Astrocyte (in vitro differentiated cells and primary cell): ENCODE measurements at regions not wholly inside any gene's neighbourhood (a gene's known extent, or its start where the extent isn't known, plus 50 kb on each side); places are given as distances from the start of the nearest gene placed in this dataset.
"Not testable (repeated sequence)": the region's sequence is repeated elsewhere in the genome, so short reads cannot be mapped to it uniquely, and the experiment has no call there.

Experiments
- DNase-seq: peaks from one replicate; pipeline ENCODE4 v3.0.0-alpha.2; 2010; ENCODE audit warnings: low read depth
- FAIRE-seq: peaks from 2 replicates; lab custom pipeline; 2011; peaks lifted over from hg19 to GRCh38; lab: Jason Lieb, UNC
- H2AFZ ChIP-seq: 2 replicates; pipeline ENCODE4 v1.6.0; 2012; ENCODE audit warnings: low read depth, low read length, inconsistent platforms
- H3K27ac ChIP-seq: 2 replicates; pipeline ENCODE4 v1.5.1; 2011; ENCODE audit warnings: low read depth, low read length, inconsistent platforms
- H3K27me3 ChIP-seq: 2 replicates; pipeline ENCODE4 v1.6.0; 2011; ENCODE audit warnings: low read length, inconsistent platforms; ENCODE audit not compliant: insufficient read depth
- H3K36me3 ChIP-seq: 2 replicates; pipeline ENCODE4 v1.5.1; 2011; ENCODE audit warnings: low read length, inconsistent platforms; ENCODE audit not compliant: insufficient read depth
- H3K4me1 ChIP-seq: 2 replicates; pipeline ENCODE4 v1.5.1; 2011; ENCODE audit warnings: low read length, inconsistent platforms; ENCODE audit not compliant: insufficient read depth
- H3K4me2 ChIP-seq: 2 replicates; pipeline ENCODE4 v1.6.0; 2012; ENCODE audit warnings: low read length, inconsistent platforms
- H3K4me3 ChIP-seq: 2 replicates; pipeline ENCODE4 v1.5.1; 2011; ENCODE audit warnings: low read depth, mild to moderate bottlenecking, low read length, inconsistent platforms; ENCODE audit not compliant: insufficient read depth
- H3K79me2 ChIP-seq: 2 replicates; pipeline ENCODE4 v1.6.0; 2012; ENCODE audit warnings: mild to moderate bottlenecking, low read length, inconsistent platforms; ENCODE audit not compliant: insufficient read depth
- H3K9ac ChIP-seq: 2 replicates; pipeline ENCODE4 v1.6.0; 2012; ENCODE audit warnings: mild to moderate bottlenecking, low read length, inconsistent platforms
- H3K9me3 ChIP-seq: 2 replicates; pipeline ENCODE4 v1.5.1; 2012; ENCODE audit warnings: low read depth, mild to moderate bottlenecking, low read length, inconsistent platforms; ENCODE audit not compliant: insufficient read depth
- H4K20me1 ChIP-seq: 2 replicates; pipeline ENCODE4 v1.6.0; 2012; ENCODE audit warnings: low read length, inconsistent platforms; ENCODE audit not compliant: insufficient read depth
- H3K27ac Mint-ChIP-seq: one replicate; pipeline ENCODE4 v1.8.0; 2021; ENCODE audit warnings: mild to moderate bottlenecking, mixed read lengths; ENCODE audit not compliant: unreplicated experiment
- H3K27me3 Mint-ChIP-seq: one replicate; pipeline ENCODE4 v1.8.0; 2021; ENCODE audit warnings: low read depth, mixed read lengths; ENCODE audit not compliant: unreplicated experiment
- H3K36me3 Mint-ChIP-seq: one replicate; pipeline ENCODE4 v1.8.0; 2021; ENCODE audit warnings: low read depth, mixed read lengths; ENCODE audit not compliant: unreplicated experiment
- H3K4me1 Mint-ChIP-seq: one replicate; pipeline ENCODE4 v1.8.0; 2021; ENCODE audit warnings: low read depth, mixed read lengths; ENCODE audit not compliant: unreplicated experiment
- H3K4me3 Mint-ChIP-seq: one replicate; pipeline ENCODE4 v1.8.0; 2021; ENCODE audit warnings: mild to moderate bottlenecking, moderate library complexity, mixed read lengths; ENCODE audit not compliant: unreplicated experiment
- H3K9me3 Mint-ChIP-seq: one replicate; pipeline ENCODE4 v1.8.0; 2021; ENCODE audit warnings: mild to moderate bottlenecking, mixed read lengths; ENCODE audit not compliant: unreplicated experiment
- CTCF ChIP-seq: IDR thresholded peaks from 2 replicates; pipeline ENCODE4 v1.5.1; 2011; ENCODE audit warnings: low read depth, mild to moderate bottlenecking, inconsistent platforms, low read length, moderate library complexity; ENCODE audit not compliant: insufficient read depth
- EZH2 ChIP-seq: IDR thresholded peaks from 2 replicates; pipeline ENCODE4 v1.6.1; 2012; ENCODE audit warnings: mild to moderate bottlenecking, low read length, inconsistent platforms; ENCODE audit not compliant: insufficient read depth

GRCh38 chr6:48597951-48598350 lies 487.0 kb upstream of the PTCHD4 start:
- Histone ChIP-seq H3K79me2 (no peaks in the 10 kb centered on the region), H3K4me1 (no peaks in the 10 kb centered on the region), H3K27me3 (no peaks in the 10 kb centered on the region), H3K4me3 (no peak overlapping the region), H2AFZ (no peak overlapping the region), H3K4me2 (no peak overlapping the region), H3K9me3 (no peaks in the 10 kb centered on the region), H3K27ac (no peak overlapping the region), H3K9ac (no peak overlapping the region), H3K36me3 (no peaks in the 10 kb centered on the region), H4K20me1 (no peaks in the 10 kb centered on the region)
- Mint-ChIP-seq H3K4me1 (no peaks in the 10 kb centered on the region), H3K27ac (no peak overlapping the region), H3K4me3 (no peak overlapping the region), H3K9me3 (no peaks in the 10 kb centered on the region), H3K36me3 (no peaks in the 10 kb centered on the region), H3K27me3 (peaks cover 9% of the 10 kb centered on the region)
- peak; percentile 6 for DNase-seq
- no peak for FAIRE-seq
- TF ChIP-seq CTCF (no peak), EZH2 (no peak)

GRCh38 chr6:48596830-48597229 lies 485.8 kb upstream of the PTCHD4 start:
- H3K4me3 Mint-ChIP-seq: no peak overlapping the region
- DNase-seq (no peak), FAIRE-seq (peak; percentile 37)
- Histone ChIP-seq H3K36me3 (no peaks in the 10 kb centered on the region), H3K9ac (no peak overlapping the region), H3K4me2 (no peak overlapping the region), H3K4me1 (no peaks in the 10 kb centered on the region), H3K27me3 (no peaks in the 10 kb centered on the region), H2AFZ (no peak overlapping the region), H3K9me3 (no peaks in the 10 kb centered on the region), H4K20me1 (no peaks in the 10 kb centered on the region), H3K27ac (no peak overlapping the region), H3K79me2 (no peaks in the 10 kb centered on the region), H3K4me3 (no peak overlapping the region)
- no peak overlapping the region for H3K27ac Mint-ChIP-seq
- H3K9me3 Mint-ChIP-seq: no peaks in the 10 kb centered on the region
- no peaks in the 10 kb centered on the region for H3K36me3 Mint-ChIP-seq
- peaks cover 9% of the 10 kb centered on the region for H3K27me3 Mint-ChIP-seq
- TF ChIP-seq EZH2: no peak
- TF ChIP-seq CTCF: no peak
- no peaks in the 10 kb centered on the region for H3K4me1 Mint-ChIP-seq

GRCh38 chr6:48591158-48591557 lies 480.2 kb upstream of the PTCHD4 start:
- not testable (repeated sequence) for H3K36me3 Mint-ChIP-seq, H2AFZ ChIP-seq, H3K4me2 ChIP-seq, DNase-seq, H3K4me1 Mint-ChIP-seq, H3K27ac ChIP-seq, H3K27me3 Mint-ChIP-seq, H3K9me3 Mint-ChIP-seq, FAIRE-seq, H3K36me3 ChIP-seq, H3K9me3 ChIP-seq, H3K4me3 Mint-ChIP-seq, H3K4me3 ChIP-seq, H3K79me2 ChIP-seq, H3K27me3 ChIP-seq, H3K4me1 ChIP-seq, H4K20me1 ChIP-seq, H3K9ac ChIP-seq, H3K27ac Mint-ChIP-seq
